GM12878 (cell line): ENCODE measurements at regions not wholly inside any gene's neighbourhood (a gene's known extent, or its start where the extent isn't known, plus 50 kb on each side); places are given as distances from the start of the nearest gene placed in this dataset.

ENCODE experiments used
- ATAC-seq: fragments of 200-7000 bp; cut with Tn5 transposase; 3 replicates; pipeline ENCODE4 v1.9.1; 2020; ENCODE audit warnings: mild to moderate bottlenecking, moderate library complexity
- BruUV-seq: library from RNA; stranded (reverse); fragments of 400-500 nt; replicated peaks from 2 replicates; lab custom pipeline; 2021; lab: Mats Ljungman, UMichigan
- CTCF ChIA-PET: fragments of 300-600 bp; sonication (Branson Sonifier 250); formaldehyde crosslinking; extraction: SDS; loops from one replicate; lab custom pipeline; 2021; ENCODE audit warnings: inconsistent platforms; lab: Yijun Ruan, JAX
- POLR2A ChIA-PET: fragments of 350-600 bp; formaldehyde crosslinking; extraction: SDS; loops from one replicate; lab custom pipeline; 2021; ENCODE audit warnings: inconsistent platforms; lab: Charles Lee
- RAD21 ChIA-PET: fragments of 300-600 bp; sonication (Branson Sonifier 250); formaldehyde crosslinking; loops from one replicate; lab custom pipeline; 2023; ENCODE audit warnings: antibody characterized with exemption; ENCODE audit not compliant: unreplicated experiment; lab: Charles Lee
- SMC1A ChIA-PET: fragments of 300-600 bp; sonication (Branson Sonifier 250); formaldehyde crosslinking; loops from one replicate; lab custom pipeline; 2023; ENCODE audit not compliant: unreplicated experiment, uncharacterized antibody; lab: Charles Lee
- DNase-seq: peaks from one replicate; pipeline ENCODE4 v3.0.0-alpha.2; 2011; ENCODE audit warnings: low read depth, low spot score
- FAIRE-seq: peaks from 3 replicates; lab custom pipeline; 2011; peaks lifted over from hg19 to GRCh38; lab: Jason Lieb, UNC
- H2AFZ ChIP-seq: 2 replicates; pipeline ENCODE4 v1.6.0; 2011; ENCODE audit warnings: low read depth, low read length, control low read depth; ENCODE audit not compliant: control insufficient read depth
- H3K27ac ChIP-seq: 2 replicates; pipeline ENCODE4 v1.5.1; 2011; ENCODE audit warnings: control low read depth; ENCODE audit not compliant: control insufficient read depth, insufficient read depth
- H3K27me3 ChIP-seq, 2 experiments: replicated peaks in 1 of 2; 2 replicates each; pipeline versions ENCODE4 v1.6.0 to v1.6.1; 2011; ENCODE audit warnings: low read length in 1 of 2; ENCODE audit not compliant: control insufficient read depth in 2 of 2, insufficient read depth in 2 of 2
- H3K36me3 ChIP-seq, 2 experiments: 2 replicates each; pipeline ENCODE4 v1.5.1; 2011; ENCODE audit warnings: low read length in 1 of 2; ENCODE audit not compliant: control insufficient read depth in 2 of 2, insufficient read depth in 2 of 2
- H3K4me1 ChIP-seq: 2 replicates; pipeline ENCODE4 v1.6.1; 2011; ENCODE audit warnings: mild to moderate bottlenecking, low read length, moderate library complexity, mixed read lengths; ENCODE audit not compliant: control insufficient read depth, insufficient read depth
- H3K4me2 ChIP-seq: 2 replicates; pipeline ENCODE4 v1.6.0; 2011; ENCODE audit warnings: control low read depth; ENCODE audit not compliant: control insufficient read depth, insufficient read depth
- H3K4me3 ChIP-seq: fragments of 200-600 bp; sonication (generic); 2 replicates; pipeline ENCODE4 v1.5.1; 2016
- H3K79me2 ChIP-seq: 2 replicates; pipeline ENCODE4 v1.6.0; 2011; ENCODE audit warnings: low read length; ENCODE audit not compliant: control insufficient read depth, insufficient read depth
- H3K9ac ChIP-seq: 2 replicates; pipeline ENCODE4 v1.8.0; 2011; ENCODE audit warnings: low read length, control low read depth, mixed read lengths; ENCODE audit not compliant: control insufficient read depth, insufficient read depth
- H3K9me3 ChIP-seq: replicated peaks from 3 replicates; pipeline ENCODE4 v1.5.1; 2011; ENCODE audit warnings: mild to moderate bottlenecking, low read length; ENCODE audit not compliant: control insufficient read depth, insufficient read depth
- H4K20me1 ChIP-seq: 2 replicates; pipeline ENCODE4 v1.6.0; 2011; ENCODE audit not compliant: control insufficient read depth, insufficient read depth
- EZH2 ChIP-seq: IDR thresholded peaks from 2 replicates; pipeline ENCODE4 v1.6.1; 2012; ENCODE audit warnings: low read depth, mild to moderate bottlenecking, control low read depth, inconsistent platforms, low read length, borderline replicate concordance; ENCODE audit not compliant: control insufficient read depth
- GABPA ChIP-seq: IDR thresholded peaks from 2 replicates; pipeline ENCODE4 v1.6.1; 2014; ENCODE audit warnings: antibody characterized with exemption, low read depth, mild to moderate bottlenecking, inconsistent platforms
- HDGF ChIP-seq: fragments of 450-650 bp; IDR thresholded peaks from 2 replicates; pipeline ENCODE4 v1.6.1; 2016; ENCODE audit warnings: antibody characterized with exemption
- JUND ChIP-seq: IDR thresholded peaks from 2 replicates; pipeline ENCODE4 v1.6.1; 2012; ENCODE audit warnings: low read depth, mild to moderate bottlenecking, low read length, improper control_type of control experiment, moderate library complexity
- NR2C1 ChIP-seq: fragments of 450-650 bp; IDR thresholded peaks from 2 replicates; pipeline ENCODE4 v1.6.1; 2017; ENCODE audit warnings: antibody characterized with exemption, mild to moderate bottlenecking, moderate library complexity
- NR2C2 ChIP-seq: IDR thresholded peaks from 2 replicates; pipeline ENCODE4 v1.6.1; 2011; ENCODE audit warnings: borderline replicate concordance, low read depth; ENCODE audit not compliant: control insufficient read depth, insufficient read length
- POLR2AphosphoS5 ChIP-seq: IDR thresholded peaks from 2 replicates; pipeline ENCODE4 v1.6.1; 2011; ENCODE audit warnings: mild to moderate bottlenecking, low read length, inconsistent platforms
- RB1 ChIP-seq: fragments of 450-650 bp; formaldehyde crosslinking; IDR thresholded peaks from 2 replicates; pipeline ENCODE4 v1.6.1; 2017; ENCODE audit warnings: mild to moderate bottlenecking, borderline replicate concordance
- RCOR1 ChIP-seq: conservative IDR thresholded peaks from 2 replicates; pipeline ENCODE4 v1.6.1; 2012; ENCODE audit warnings: low read depth, low read length, improper control_type of control experiment
- SMAD5 ChIP-seq: IDR thresholded peaks from 2 replicates; pipeline ENCODE4 v1.6.1; 2016; ENCODE audit warnings: antibody characterized with exemption, low read depth
- STAT3 ChIP-seq: IDR thresholded peaks from 2 replicates; pipeline ENCODE4 v1.6.1; 2011; ENCODE audit warnings: low read depth, low read length, improper control_type of control experiment
- SUZ12 ChIP-seq: fragments of 200-600 bp; sonication (generic); IDR thresholded peaks from one replicate; pipeline ENCODE4 v1.6.1; 2018; ENCODE audit warnings: antibody characterized with exemption, mild to moderate bottlenecking; ENCODE audit not compliant: unreplicated experiment
- ZNF207 ChIP-seq: fragments of 450-650 bp; IDR thresholded peaks from 2 replicates; pipeline ENCODE4 v1.6.1; 2014; ENCODE audit warnings: antibody characterized with exemption, mild to moderate bottlenecking, borderline replicate concordance
- WGBS: methylation state at CpG from one replicate; pipeline ENCODE4 v1.1.6; 2016; ENCODE audit warnings: low lambda C conversion rate; ENCODE audit not compliant: insufficient replicate concordance, insufficient coverage; ENCODE audit errors: missing lambda C conversion rate; 5-methylcytosine and 5-hydroxymethylcytosine counted together
- in situ Hi-C: fragments of 300-500 bp; cut with MboI; formaldehyde crosslinking; loops from 9 replicates; pipeline ENCODE4 v1.14.3; 2018; ENCODE audit warnings: mixed read lengths
- intact Hi-C: fragments of 100-400 bp; cut with micrococcal nuclease; formaldehyde crosslinking; loops from one replicate; pipeline ENCODE4 v1.14.2; 2022; ENCODE audit not compliant: unreplicated experiment
- TF ChIP-seq, protein P1 (sequence below): fragments of 450-650 bp; IDR thresholded peaks from 2 replicates; pipeline ENCODE4 v1.6.1; 2017; ENCODE audit warnings: mild to moderate bottlenecking
- TF ChIP-seq, protein P2 (sequence below): fragments of 450-650 bp; IDR thresholded peaks from 2 replicates; pipeline ENCODE4 v1.6.1; 2016; ENCODE audit warnings: mild to moderate bottlenecking
- TF ChIP-seq, protein P3 (sequence below): fragments of 450-650 bp; conservative IDR thresholded peaks from 2 replicates; pipeline ENCODE4 v1.6.1; 2017; ENCODE audit warnings: mild to moderate bottlenecking, moderate library complexity

DNA sequence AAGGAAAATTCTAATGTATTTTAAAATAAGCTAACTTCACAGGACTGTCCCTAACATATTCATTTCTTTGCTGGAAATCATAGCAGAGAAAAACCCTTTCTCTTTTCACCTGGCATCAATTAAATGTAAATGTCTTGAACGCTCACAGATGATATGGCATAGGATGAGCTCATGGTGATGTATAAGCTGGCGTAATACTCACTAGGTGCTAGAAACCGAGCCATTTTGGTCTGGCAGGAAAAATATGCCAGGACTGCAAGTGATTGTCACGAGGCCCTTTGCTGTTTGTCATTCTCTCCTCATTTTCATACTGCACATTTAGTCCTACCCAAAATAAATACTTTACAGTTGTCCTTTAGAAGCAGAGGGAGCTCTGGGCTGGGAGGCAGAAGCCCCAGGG is 222.7 kb upstream of the LNX1 start (continued):
- TF ChIP-seq, protein P1, sequence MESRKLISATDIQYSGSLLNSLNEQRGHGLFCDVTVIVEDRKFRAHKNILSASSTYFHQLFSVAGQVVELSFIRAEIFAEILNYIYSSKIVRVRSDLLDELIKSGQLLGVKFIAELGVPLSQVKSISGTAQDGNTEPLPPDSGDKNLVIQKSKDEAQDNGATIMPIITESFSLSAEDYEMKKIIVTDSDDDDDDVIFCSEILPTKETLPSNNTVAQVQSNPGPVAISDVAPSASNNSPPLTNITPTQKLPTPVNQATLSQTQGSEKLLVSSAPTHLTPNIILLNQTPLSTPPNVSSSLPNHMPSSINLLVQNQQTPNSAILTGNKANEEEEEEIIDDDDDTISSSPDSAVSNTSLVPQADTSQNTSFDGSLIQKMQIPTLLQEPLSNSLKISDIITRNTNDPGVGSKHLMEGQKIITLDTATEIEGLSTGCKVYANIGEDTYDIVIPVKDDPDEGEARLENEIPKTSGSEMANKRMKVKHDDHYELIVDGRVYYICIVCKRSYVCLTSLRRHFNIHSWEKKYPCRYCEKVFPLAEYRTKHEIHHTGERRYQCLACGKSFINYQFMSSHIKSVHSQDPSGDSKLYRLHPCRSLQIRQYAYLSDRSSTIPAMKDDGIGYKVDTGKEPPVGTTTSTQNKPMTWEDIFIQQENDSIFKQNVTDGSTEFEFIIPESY, result no peak
- TF ChIP-seq, protein P2, sequence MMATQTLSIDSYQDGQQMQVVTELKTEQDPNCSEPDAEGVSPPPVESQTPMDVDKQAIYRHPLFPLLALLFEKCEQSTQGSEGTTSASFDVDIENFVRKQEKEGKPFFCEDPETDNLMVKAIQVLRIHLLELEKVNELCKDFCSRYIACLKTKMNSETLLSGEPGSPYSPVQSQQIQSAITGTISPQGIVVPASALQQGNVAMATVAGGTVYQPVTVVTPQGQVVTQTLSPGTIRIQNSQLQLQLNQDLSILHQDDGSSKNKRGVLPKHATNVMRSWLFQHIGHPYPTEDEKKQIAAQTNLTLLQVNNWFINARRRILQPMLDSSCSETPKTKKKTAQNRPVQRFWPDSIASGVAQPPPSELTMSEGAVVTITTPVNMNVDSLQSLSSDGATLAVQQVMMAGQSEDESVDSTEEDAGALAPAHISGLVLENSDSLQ, result no peak
- TF ChIP-seq, protein P3, sequence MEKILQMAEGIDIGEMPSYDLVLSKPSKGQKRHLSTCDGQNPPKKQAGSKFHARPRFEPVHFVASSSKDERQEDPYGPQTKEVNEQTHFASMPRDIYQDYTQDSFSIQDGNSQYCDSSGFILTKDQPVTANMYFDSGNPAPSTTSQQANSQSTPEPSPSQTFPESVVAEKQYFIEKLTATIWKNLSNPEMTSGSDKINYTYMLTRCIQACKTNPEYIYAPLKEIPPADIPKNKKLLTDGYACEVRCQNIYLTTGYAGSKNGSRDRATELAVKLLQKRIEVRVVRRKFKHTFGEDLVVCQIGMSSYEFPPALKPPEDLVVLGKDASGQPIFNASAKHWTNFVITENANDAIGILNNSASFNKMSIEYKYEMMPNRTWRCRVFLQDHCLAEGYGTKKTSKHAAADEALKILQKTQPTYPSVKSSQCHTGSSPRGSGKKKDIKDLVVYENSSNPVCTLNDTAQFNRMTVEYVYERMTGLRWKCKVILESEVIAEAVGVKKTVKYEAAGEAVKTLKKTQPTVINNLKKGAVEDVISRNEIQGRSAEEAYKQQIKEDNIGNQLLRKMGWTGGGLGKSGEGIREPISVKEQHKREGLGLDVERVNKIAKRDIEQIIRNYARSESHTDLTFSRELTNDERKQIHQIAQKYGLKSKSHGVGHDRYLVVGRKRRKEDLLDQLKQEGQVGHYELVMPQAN, result no peak
- TF ChIP-seq RB1, result no peak
- no peak for TF ChIP-seq RCOR1
- TF ChIP-seq SUZ12, result no peak
- TF ChIP-seq JUND, result no peak
- no peak for TF ChIP-seq STAT3

DNA sequence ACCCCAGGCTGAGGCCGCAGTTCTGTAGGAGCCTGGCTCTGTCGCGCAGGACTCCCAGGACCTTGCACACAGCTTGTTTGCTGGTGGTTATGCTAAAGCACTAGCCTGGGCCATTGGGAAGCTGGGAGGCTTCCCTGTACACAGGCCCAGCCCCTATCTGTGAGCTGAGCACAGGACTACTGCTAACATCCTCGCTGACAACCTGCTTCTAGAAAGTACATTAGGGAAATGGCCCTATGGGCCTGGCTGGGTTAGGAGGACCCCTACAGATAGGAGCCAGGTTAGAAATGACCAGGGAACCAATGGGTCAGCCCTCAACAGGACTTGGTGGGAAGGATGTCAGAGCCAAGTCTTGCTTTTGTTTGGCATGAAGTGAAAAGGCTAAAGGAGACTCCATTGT is 219.4 kb upstream of the LNX1 start:
- POLR2A ChIA-PET, result no interaction called here
- Histone ChIP-seq H3K27ac (no peak overlapping the region), H2AFZ (no peak overlapping the region), H3K27me3 (no peaks in the 10 kb centered on the region), H3K79me2 (no peaks in the 10 kb centered on the region), H4K20me1 (no peaks in the 10 kb centered on the region), H3K36me3 (no peaks in the 10 kb centered on the region), H3K4me1 (no peaks in the 10 kb centered on the region), H3K9me3 (no peaks in the 10 kb centered on the region), H3K4me2 (no peak overlapping the region), H3K4me3 (no peak overlapping the region), H3K9ac (no peak overlapping the region)
- no peak for FAIRE-seq
- CTCF ChIA-PET, result no interaction called here
- SMC1A ChIA-PET, result no interaction called here
- in situ Hi-C loops (no loop called here), intact Hi-C loops (no loop called here)
- 67% methylated on average over 4 of the region's 4 CpGs for WGBS
- BruUV-seq, result no TSS peak
- DNase-seq, result no peak
- RAD21 ChIA-PET, result no interaction called here
- no peak for ATAC-seq
- TF ChIP-seq ZNF207, result no peak
- no peak for TF ChIP-seq NR2C2
- no peak for TF ChIP-seq SMAD5
- TF ChIP-seq NR2C1, result no peak
- no peak for TF ChIP-seq EZH2
- no peak for TF ChIP-seq POLR2AphosphoS5
- TF ChIP-seq GABPA, result no peak
- no peak for TF ChIP-seq HDGF
